Upper lobe of left lung (tissue), 6 donors: ENCODE measurements at regions not wholly inside any gene's neighbourhood (a gene's known extent, or its start where the extent isn't known, plus 50 kb on each side); places are given as distances from the start of the nearest gene placed in this dataset.

Experiments used
- ATAC-seq, 2 donors: fragments of 200-7000 bp; cut with Tn5 transposase; one replicate each; pipeline ENCODE4 v1.9.1; 2022; ENCODE audit warnings: mild to moderate bottlenecking in 2 of 2, moderate library complexity in 2 of 2; ENCODE audit not compliant: low FRiP score in 2 of 2
- DNase-seq, 2 donors: peaks; one replicate each; pipeline ENCODE4 v3.0.0-alpha.2; 2019 to 2020
- H3K27ac ChIP-seq, 4 donors: fragments of 200-600 bp; sonication (generic); one replicate each; pipeline ENCODE4 v1.5.1; 2016 to 2019
- H3K27me3 ChIP-seq, 4 donors: fragments of 200-600 bp; sonication (generic); one replicate each; pipeline ENCODE4 v1.5.1; 2017 to 2019
- H3K36me3 ChIP-seq, 4 donors: fragments of 200-600 bp; sonication (generic); one replicate each; pipeline ENCODE4 v1.5.1; 2016 to 2019
- H3K4me1 ChIP-seq, 4 donors: fragments of 200-600 bp; sonication (generic); one replicate each; pipeline ENCODE4 v1.5.1; 2018 to 2019
- H3K4me3 ChIP-seq, 4 donors: fragments of 200-600 bp; sonication (generic); one replicate each; pipeline ENCODE4 v1.5.1; 2017 to 2019; ENCODE audit warnings: mild to moderate bottlenecking in 2 of 4, moderate library complexity in 1 of 4
- H3K9me3 ChIP-seq, 4 donors: fragments of 200-600 bp; sonication (generic); one replicate each; pipeline ENCODE4 v1.5.1; 2018 to 2019
- EP300 ChIP-seq, 4 donors: sonication (generic); formaldehyde crosslinking; IDR thresholded peaks; one replicate each; pipeline ENCODE4 v1.5.1; 2017; ENCODE audit warnings: antibody characterized with exemption in 4 of 4, control low read depth in 2 of 4
- POLR2A ChIP-seq, 4 donors: fragments of 450-650 bp; IDR thresholded peaks; one replicate each; pipeline ENCODE4 v1.5.1; 2016 to 2017; ENCODE audit warnings: antibody characterized with exemption in 4 of 4, mild to moderate bottlenecking in 2 of 4
- POLR2AphosphoS5 ChIP-seq, 2 donors: sonication (generic); formaldehyde crosslinking; IDR thresholded peaks; one replicate each; pipeline ENCODE4 v1.5.1; 2017; ENCODE audit warnings: antibody characterized with exemption in 2 of 2
- WGBS, 2 donors: methylation state at CpG; one replicate each; pipeline ENCODE4 v1.1.5; 2017 to 2018; 5-methylcytosine and 5-hydroxymethylcytosine counted together
- TF ChIP-seq, protein P1 (sequence below), 6 experiments: fragments of 450-650 bp in 4 of 6; fragments of 200-600 bp in 2 of 6; sonication (generic) in 2 of 6; IDR thresholded peaks; one replicate each; pipeline ENCODE4 v1.5.1; 2016 to 2019; ENCODE audit warnings: antibody characterized with exemption in 6 of 6
- donor health status: DM: no; HTN: no; CAD: no; lungs with moderate emphysema.
- donor health status: DM: no; HTN: yes; CAD: no; lungs with severe emphysema.

DNA sequence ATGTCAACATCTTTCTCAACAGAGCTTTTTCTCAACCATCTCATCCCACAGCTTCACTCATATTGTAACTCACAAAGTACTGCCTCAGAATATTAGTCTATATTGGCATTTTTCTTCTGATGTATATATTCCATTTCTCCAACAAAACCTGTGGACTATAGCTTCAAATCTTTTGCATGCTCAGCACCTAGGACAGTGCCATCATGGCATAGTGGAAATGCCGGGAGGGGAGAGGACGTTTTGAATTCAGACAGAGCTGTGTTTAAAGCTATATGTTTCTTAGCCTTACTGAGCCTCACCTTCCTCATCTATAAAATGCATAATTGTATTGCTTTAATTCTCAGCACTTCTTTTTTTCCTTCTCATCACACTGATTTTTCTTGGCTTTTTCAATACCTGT is 452.6 kb downstream of the GALC start:
- no peak for ATAC-seq
- no peaks in the 10 kb centered on the region for H3K27me3 ChIP-seq
- TF ChIP-seq EP300 (IDR thresholded peaks at IDR 0.05) (no peak), POLR2A (IDR thresholded peaks at IDR 0.05) (no peak), POLR2AphosphoS5 (IDR thresholded peaks at IDR 0.05) (no peak)
- TF ChIP-seq, protein P1, sequence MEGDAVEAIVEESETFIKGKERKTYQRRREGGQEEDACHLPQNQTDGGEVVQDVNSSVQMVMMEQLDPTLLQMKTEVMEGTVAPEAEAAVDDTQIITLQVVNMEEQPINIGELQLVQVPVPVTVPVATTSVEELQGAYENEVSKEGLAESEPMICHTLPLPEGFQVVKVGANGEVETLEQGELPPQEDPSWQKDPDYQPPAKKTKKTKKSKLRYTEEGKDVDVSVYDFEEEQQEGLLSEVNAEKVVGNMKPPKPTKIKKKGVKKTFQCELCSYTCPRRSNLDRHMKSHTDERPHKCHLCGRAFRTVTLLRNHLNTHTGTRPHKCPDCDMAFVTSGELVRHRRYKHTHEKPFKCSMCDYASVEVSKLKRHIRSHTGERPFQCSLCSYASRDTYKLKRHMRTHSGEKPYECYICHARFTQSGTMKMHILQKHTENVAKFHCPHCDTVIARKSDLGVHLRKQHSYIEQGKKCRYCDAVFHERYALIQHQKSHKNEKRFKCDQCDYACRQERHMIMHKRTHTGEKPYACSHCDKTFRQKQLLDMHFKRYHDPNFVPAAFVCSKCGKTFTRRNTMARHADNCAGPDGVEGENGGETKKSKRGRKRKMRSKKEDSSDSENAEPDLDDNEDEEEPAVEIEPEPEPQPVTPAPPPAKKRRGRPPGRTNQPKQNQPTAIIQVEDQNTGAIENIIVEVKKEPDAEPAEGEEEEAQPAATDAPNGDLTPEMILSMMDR (IDR thresholded peaks at IDR 0.05) = no peak
- H3K36me3 ChIP-seq = no peaks in the 10 kb centered on the region
- H3K4me3 ChIP-seq = no peak overlapping the region
- H3K9me3 ChIP-seq = no peaks in the 10 kb centered on the region
- DNase-seq = no peak
- H3K4me1 ChIP-seq = no peaks in the 10 kb centered on the region
- no peak overlapping the region for H3K27ac ChIP-seq
- 40 to 46% methylated on average over 2 of the region's 2 CpGs for WGBS, 2 donors

DNA sequence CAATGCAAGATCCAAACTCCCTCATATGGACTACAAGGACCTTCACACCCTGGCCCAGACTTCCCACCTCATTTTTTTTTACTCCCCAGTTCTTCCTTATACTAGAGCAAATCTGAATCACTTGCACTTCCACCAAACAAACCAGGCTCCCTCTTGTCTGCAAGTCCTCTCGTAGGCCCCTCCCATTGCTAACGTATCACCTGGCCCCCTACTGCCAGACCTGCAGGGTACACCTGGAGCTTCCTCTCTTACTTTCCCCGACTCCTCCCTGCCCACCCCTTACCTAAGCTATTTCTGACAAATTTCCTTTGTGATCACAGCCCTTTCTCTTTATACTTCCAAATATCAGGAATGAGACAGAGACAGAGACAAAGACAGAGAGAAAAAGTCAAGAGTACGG is 463.9 kb downstream of the GALC start:
- H3K27me3 ChIP-seq = no peaks in the 10 kb centered on the region
- no peaks in the 10 kb centered on the region for H3K9me3 ChIP-seq
- H3K27ac ChIP-seq = no peak overlapping the region
- no peaks in the 10 kb centered on the region for H3K36me3 ChIP-seq
- no peak for ATAC-seq
- no peak for DNase-seq
- no peaks in the 10 kb centered on the region for H3K4me1 ChIP-seq
- 37 to 51% methylated on average over 4 of the region's 4 CpGs for WGBS, 2 donors
- no peak overlapping the region for H3K4me3 ChIP-seq
- TF ChIP-seq, protein P1 (IDR thresholded peaks at IDR 0.05) = no peak
- TF ChIP-seq POLR2A (IDR thresholded peaks at IDR 0.05) (no peak), POLR2AphosphoS5 (IDR thresholded peaks at IDR 0.05) (no peak), EP300 (IDR thresholded peaks at IDR 0.05) (no peak)

GRCh38 chr14:87526731-87527130 is 466.3 kb downstream of the GALC start:
- TF ChIP-seq, protein P1 (IDR thresholded peaks at IDR 0.05) = no peak
- TF ChIP-seq POLR2AphosphoS5 (IDR thresholded peaks at IDR 0.05) = no peak
- TF ChIP-seq EP300 (IDR thresholded peaks at IDR 0.05) = no peak
- TF ChIP-seq POLR2A (IDR thresholded peaks at IDR 0.05) = no peak
- no peak for ATAC-seq
- H3K4me1 ChIP-seq = no peaks in the 10 kb centered on the region

DNA sequence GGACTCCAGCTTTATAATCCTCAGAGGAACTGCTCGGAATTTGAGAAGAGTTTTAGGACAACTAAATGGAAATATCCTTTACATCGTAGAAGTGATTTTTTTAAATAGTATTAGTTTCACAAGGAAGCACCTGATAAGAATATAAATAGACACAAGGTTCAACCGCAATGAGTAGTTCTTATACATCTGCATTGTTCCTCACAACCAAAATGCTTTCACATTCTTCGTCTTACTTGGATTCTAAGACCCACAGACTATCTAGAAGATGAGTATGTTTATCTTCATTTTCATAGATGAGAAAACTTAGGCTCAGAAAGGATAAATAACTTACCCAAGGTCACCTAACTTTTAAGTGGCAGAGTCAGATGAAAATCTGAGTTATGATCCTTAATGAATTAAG is 469.0 kb downstream of the GALC start:
- Histone ChIP-seq H3K9me3 (no peaks in the 10 kb centered on the region), H3K4me3 (no peak overlapping the region), H3K36me3 (no peaks in the 10 kb centered on the region), H3K27ac (no peak overlapping the region), H3K4me1 (no peaks in the 10 kb centered on the region), H3K27me3 (no peaks in the 10 kb centered on the region)
- TF ChIP-seq POLR2A (IDR thresholded peaks at IDR 0.05) = no peak
- TF ChIP-seq POLR2AphosphoS5 (IDR thresholded peaks at IDR 0.05) = no peak
- no peak for TF ChIP-seq EP300 (IDR thresholded peaks at IDR 0.05)
- TF ChIP-seq, protein P1 (IDR thresholded peaks at IDR 0.05) = no peak
- 88% methylated on average over 4 of the region's 4 CpGs for WGBS, 2 donors
- DNase-seq (no peak), ATAC-seq (no peak)

More at GRCh38 chr14:87526731-87527130, 466.3 kb downstream of the GALC start:
- H3K27me3 ChIP-seq = no peaks in the 10 kb centered on the region
- no peaks in the 10 kb centered on the region for H3K9me3 ChIP-seq
- no peak overlapping the region for H3K4me3 ChIP-seq
- DNase-seq = no peak
- no peaks in the 10 kb centered on the region for H3K36me3 ChIP-seq
- 78 to 82% methylated on average over 4 of the region's 4 CpGs for WGBS, 2 donors
- no peak overlapping the region for H3K27ac ChIP-seq

- TF ChIP-seq POLR2A (IDR thresholded peaks at IDR 0.05) = no peak
- TF ChIP-seq, protein P1 (IDR thresholded peaks at IDR 0.05) = no peak
- no peak for TF ChIP-seq EP300 (IDR thresholded peaks at IDR 0.05)
- no peak for TF ChIP-seq POLR2AphosphoS5 (IDR thresholded peaks at IDR 0.05)
- DNase-seq (no peak), ATAC-seq (no peak)
- Histone ChIP-seq H3K27ac (no peak overlapping the region), H3K27me3 (no peaks in the 10 kb centered on the region), H3K9me3 (no peaks in the 10 kb centered on the region), H3K4me3 (no peak overlapping the region), H3K36me3 (no peaks in the 10 kb centered on the region), H3K4me1 (no peaks in the 10 kb centered on the region)
- WGBS, 2 donors = 0 to 5% methylated on average over 1 of the region's 1 CpG
These were observed 470.4 kb downstream of the GALC start for GRCh38 chr14:87522575-87522974.
